ENCODE measurements at regions not wholly inside any gene's neighbourhood (a gene's known extent, or its start where the extent isn't known, plus 50 kb on each side); places are given as distances from the start of the nearest gene placed in this dataset.

- H3K4me1 Mint-ChIP-seq (ENCODE audit: low read depth, unreplicated experiment), result no peaks in the 10 kb centered on the region
- no peaks in the 10 kb centered on the region for H3K27me3 Mint-ChIP-seq (ENCODE audit: unreplicated experiment)
- intact Hi-C loops (cut with micrococcal nuclease; ENCODE audit: unreplicated experiment), result no loop called here
- no peak for DNase-seq
- no TSS peak for BruUV-seq (replicated peaks)
- H3K36me3 Mint-ChIP-seq (ENCODE audit: insufficient read depth, unreplicated experiment), result peaks cover under 1% of the 10 kb centered on the region
- CTCF ChIA-PET, result no interaction called here
- H3K9me3 Mint-ChIP-seq (ENCODE audit: low read depth, unreplicated experiment), result no peaks in the 10 kb centered on the region
- no peak overlapping the region for H3K27ac Mint-ChIP-seq (ENCODE audit: unreplicated experiment)
- no peak overlapping the region for H3K4me3 Mint-ChIP-seq (ENCODE audit: low read depth, unreplicated experiment)
- TF ChIP-seq CTCF (IDR thresholded peaks at IDR 0.05; ENCODE audit: unreplicated experiment), result no peak
Measured at GRCh38 chr11:70575396-70576060, 177.2 kb downstream of the CTTN start.

GRCh38 chr11:70577258-70577603 lies 178.9 kb downstream of the CTTN start:
- Mint-ChIP-seq H3K27me3 (ENCODE audit: unreplicated experiment) (no peaks in the 10 kb centered on the region), H3K27ac (ENCODE audit: unreplicated experiment) (no peak overlapping the region), H3K9me3 (ENCODE audit: low read depth, unreplicated experiment) (no peaks in the 10 kb centered on the region), H3K4me1 (ENCODE audit: low read depth, unreplicated experiment) (no peaks in the 10 kb centered on the region), H3K4me3 (ENCODE audit: low read depth, unreplicated experiment) (no peak overlapping the region), H3K36me3 (ENCODE audit: insufficient read depth, unreplicated experiment) (peaks cover 3% of the 10 kb centered on the region)
- CTCF ChIA-PET, result no interaction called here
- intact Hi-C loops (cut with micrococcal nuclease; ENCODE audit: unreplicated experiment), result no loop called here
- no peak for DNase-seq
- no TSS peak for BruUV-seq (replicated peaks)
- TF ChIP-seq CTCF (IDR thresholded peaks at IDR 0.05; ENCODE audit: unreplicated experiment), result no peak

- BruUV-seq (replicated peaks), result no TSS peak
- CTCF ChIA-PET, result no interaction called here
- Mint-ChIP-seq H3K9me3 (ENCODE audit: low read depth, unreplicated experiment) (no peaks in the 10 kb centered on the region), H3K36me3 (ENCODE audit: insufficient read depth, unreplicated experiment) (peaks cover 3% of the 10 kb centered on the region), H3K27ac (ENCODE audit: unreplicated experiment) (no peak overlapping the region), H3K27me3 (ENCODE audit: unreplicated experiment) (no peaks in the 10 kb centered on the region), H3K4me1 (ENCODE audit: low read depth, unreplicated experiment) (no peaks in the 10 kb centered on the region), H3K4me3 (ENCODE audit: low read depth, unreplicated experiment) (no peak overlapping the region)
- no peak for TF ChIP-seq CTCF (IDR thresholded peaks at IDR 0.05; ENCODE audit: unreplicated experiment)
- no peak for DNase-seq
- intact Hi-C loops (cut with micrococcal nuclease; ENCODE audit: unreplicated experiment), result no loop called here
Measured at GRCh38 chr11:70577948-70578347, 179.6 kb downstream of the CTTN start.

- H3K36me3 Mint-ChIP-seq (ENCODE audit: insufficient read depth, unreplicated experiment), result peaks cover 3% of the 10 kb centered on the region
- DNase-seq, result no peak
- no peaks in the 10 kb centered on the region for H3K27me3 Mint-ChIP-seq (ENCODE audit: unreplicated experiment)
- intact Hi-C loops (cut with micrococcal nuclease; ENCODE audit: unreplicated experiment), result no loop called here
- no peak overlapping the region for H3K27ac Mint-ChIP-seq (ENCODE audit: unreplicated experiment)
- no peaks in the 10 kb centered on the region for H3K4me1 Mint-ChIP-seq (ENCODE audit: low read depth, unreplicated experiment)
- no peaks in the 10 kb centered on the region for H3K9me3 Mint-ChIP-seq (ENCODE audit: low read depth, unreplicated experiment)
- no peak overlapping the region for H3K4me3 Mint-ChIP-seq (ENCODE audit: low read depth, unreplicated experiment)
- CTCF ChIA-PET, result no interaction called here
- no peak for TF ChIP-seq CTCF (IDR thresholded peaks at IDR 0.05; ENCODE audit: unreplicated experiment)
- no TSS peak for BruUV-seq (replicated peaks)
Measured at GRCh38 chr11:70578371-70578770, 180.0 kb downstream of the CTTN start.

Data from Calu3 (cell line).